NCI-H82 (cell line): ENCODE measurements at regions not wholly inside any gene's neighbourhood (a gene's known extent, or its start where the extent isn't known, plus 50 kb on each side); places are given as distances from the start of the nearest gene placed in this dataset.
A peak's percentile ranks its signal among the peaks of the same experiment; 100 is the strongest.

ENCODE experiments used
- DNase-seq: peaks from one replicate; lab custom pipeline; 2025; lab: John Stamatoyannopoulos, UW

GRCh38 chr2:207363761-207364290 is 165.9 kb upstream of the CREB1 start:
- DNase-seq: no peak

- no peak for DNase-seq
These were observed 159.1 kb upstream of the CREB1 start for GRCh38 chr2:207370646-207371045.

- DNase-seq: no peak
These were observed 157.9 kb upstream of the CREB1 start for GRCh38 chr2:207371877-207372276.

- DNase-seq: no peak
These were observed 157.3 kb upstream of the CREB1 start for GRCh38 chr2:207372483-207372882.

GRCh38 chr2:207375207-207375875 is 154.4 kb upstream of the CREB1 start:
- no peak for DNase-seq

GRCh38 chr2:207378620-207379019 is 151.1 kb upstream of the CREB1 start:
- DNase-seq: peak; percentile 16

GRCh38 chr2:207385076-207385475 is 144.7 kb upstream of the CREB1 start:
- no peak for DNase-seq

- DNase-seq: no peak
These were observed 143.9 kb upstream of the CREB1 start for GRCh38 chr2:207385903-207386302.

GRCh38 chr2:207387001-207387571 is 142.7 kb upstream of the CREB1 start:
- no peak for DNase-seq

- DNase-seq: no peak
These were observed 139.3 kb upstream of the CREB1 start for GRCh38 chr2:207390302-207391095.

GRCh38 chr2:207394203-207394781 is 135.5 kb upstream of the CREB1 start:
- DNase-seq: no peak

GRCh38 chr2:207394812-207395534 is 134.8 kb upstream of the CREB1 start:
- peak; percentile 51 for DNase-seq

- peak; percentile 81 for DNase-seq
These were observed 134.1 kb upstream of the CREB1 start for GRCh38 chr2:207395535-207396251.

GRCh38 chr2:207397917-207398655 is 131.7 kb upstream of the CREB1 start:
- DNase-seq: peak; percentile 48

- DNase-seq: peak; percentile 89
These were observed 130.5 kb upstream of the CREB1 start for GRCh38 chr2:207399301-207399700.

- no peak for DNase-seq
These were observed 128.4 kb upstream of the CREB1 start for GRCh38 chr2:207401338-207401737.

GRCh38 chr2:207403141-207403540 is 126.6 kb upstream of the CREB1 start:
- no peak for DNase-seq

GRCh38 chr2:207403950-207404349 is 125.8 kb upstream of the CREB1 start:
- DNase-seq: no peak

- DNase-seq: no peak
These were observed 124.6 kb upstream of the CREB1 start for GRCh38 chr2:207405150-207405549.

- peak; percentile 38 for DNase-seq
These were observed 121.5 kb upstream of the CREB1 start for GRCh38 chr2:207408086-207408794.
